ENCODE measurements at regions not wholly inside any gene's neighbourhood (a gene's known extent, or its start where the extent isn't known, plus 50 kb on each side); places are given as distances from the start of the nearest gene placed in this dataset.
A peak's percentile ranks its signal among the peaks of the same experiment; 100 is the strongest.

DNA sequence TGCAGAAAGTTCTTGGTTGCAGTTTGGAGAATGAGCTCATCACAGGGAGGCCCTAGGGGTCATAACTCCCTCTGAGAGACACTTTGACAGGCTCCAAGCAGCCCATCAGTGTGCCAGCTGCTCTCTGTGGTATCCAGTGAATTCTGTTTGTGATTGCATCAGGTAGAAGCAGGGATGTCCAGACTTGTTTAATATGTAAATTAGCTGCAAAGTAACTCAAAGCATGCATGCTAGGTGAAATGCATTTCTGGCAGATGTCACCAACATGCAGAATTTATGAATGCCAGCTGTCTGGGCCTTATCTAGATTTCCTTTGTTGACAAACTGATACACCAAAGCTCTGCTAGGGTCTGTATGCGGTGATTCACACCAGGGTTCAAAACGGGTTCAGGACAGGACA is 123.6 kb upstream of the MTNR1B start:
- no peak overlapping the region for H3K4me3 ChIP-seq (ENCODE audit: control insufficient read depth in 2 of 3, extremely low read depth in 1 of 3, insufficient read depth in 2 of 3, low read depth in 1 of 3, low read length in 3 of 3)
- H3K4me1 ChIP-seq (ENCODE audit: control insufficient read depth, extremely low read depth, insufficient read depth, low read length): peaks cover 39% of the 10 kb centered on the region
- H3K4me2 ChIP-seq (ENCODE audit: control insufficient read depth, extremely low read depth, insufficient read depth, low read depth, low read length): no peak overlapping the region
- H3K9me3 ChIP-seq (ENCODE audit: control insufficient read depth, low read depth, low read length): no peaks in the 10 kb centered on the region
- no peaks in the 10 kb centered on the region for H4K20me1 ChIP-seq (ENCODE audit: control insufficient read depth, extremely low read depth, insufficient read depth, low read length)
- peaks cover 2% of the 10 kb centered on the region for H3K9me1 ChIP-seq (ENCODE audit: control insufficient read depth, extremely low read depth, insufficient read depth, low read length)
- no peaks in the 10 kb centered on the region for H3K79me2 ChIP-seq (ENCODE audit: control insufficient read depth, insufficient read depth, low read length)
- H2AFZ ChIP-seq (ENCODE audit: control insufficient read depth, low read length): no peak overlapping the region
- no peak overlapping the region for H3K27ac ChIP-seq (ENCODE audit: control insufficient read depth, insufficient read depth, low read length)
- no peaks in the 10 kb centered on the region for H3K36me3 ChIP-seq (ENCODE audit: control insufficient read depth in 2 of 2, extremely low read depth in 1 of 2, insufficient read depth in 2 of 2, low read length in 2 of 2)
- H3K9ac ChIP-seq (ENCODE audit: control insufficient read depth, extremely low read depth, insufficient read depth, low read length): no peak overlapping the region
- TF ChIP-seq CTCF (optimal IDR thresholded peaks at IDR 0.05 in 1 of 3, IDR thresholded peaks at IDR 0.05 in 1 of 3, conservative IDR thresholded peaks at IDR 0.05 in 1 of 3; ENCODE audit: extremely low read depth in 1 of 3, insufficient read depth in 2 of 3, low read length in 3 of 3) (no peak), EZH2 (IDR thresholded peaks at IDR 0.05; ENCODE audit: low read length) (no peak)
- no peaks in the 10 kb centered on the region for H3K27me3 ChIP-seq (ENCODE audit: control insufficient read depth, extremely low read depth, insufficient read depth, low read length)
- dilution Hi-C loops (cut with MboI; ENCODE audit: extremely low pct_ligation_motif_present, low sequenced_read_pairs): no loop called here
- FAIRE-seq (peak; percentile 83), DNase-seq (ENCODE audit: low read depth, low spot score) (no peak)

DNA sequence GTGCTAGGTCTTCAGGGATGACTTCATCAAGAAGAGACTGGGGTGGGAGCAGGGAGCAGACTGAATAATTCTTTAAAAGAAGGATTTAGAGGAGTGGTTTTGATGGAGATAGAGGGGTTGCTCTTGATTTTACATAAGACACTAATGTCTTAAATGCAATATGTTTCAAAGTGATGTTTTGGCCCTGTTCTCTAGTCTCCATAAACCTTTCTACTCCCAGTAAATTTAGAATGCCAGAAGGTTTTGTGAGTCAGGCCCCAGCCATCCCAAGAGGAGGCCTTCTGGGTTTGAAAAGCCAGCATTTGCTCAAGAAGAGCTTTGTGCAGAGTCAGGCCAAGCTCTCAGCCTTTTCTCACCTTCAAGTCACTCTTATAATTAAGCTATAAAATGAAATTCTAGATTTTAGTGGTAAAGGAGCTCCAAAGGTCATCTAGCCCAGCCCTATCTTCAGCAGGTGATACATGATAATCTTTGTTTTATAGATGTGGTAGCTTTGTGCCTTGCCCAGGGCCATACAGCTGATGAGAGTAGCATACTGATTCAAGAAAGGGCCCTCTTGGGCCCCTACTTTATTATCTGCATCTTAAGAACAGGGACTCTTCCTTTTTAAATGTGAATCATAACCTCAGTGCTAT is 122.8 kb upstream of the MTNR1B start:
- Histone ChIP-seq H3K9ac (ENCODE audit: control insufficient read depth, extremely low read depth, insufficient read depth, low read length) (no peak overlapping the region), H3K27ac (ENCODE audit: control insufficient read depth, insufficient read depth, low read length) (no peak overlapping the region), H3K4me3 (ENCODE audit: control insufficient read depth in 2 of 3, extremely low read depth in 1 of 3, insufficient read depth in 2 of 3, low read depth in 1 of 3, low read length in 3 of 3) (no peak overlapping the region), H3K36me3 (ENCODE audit: control insufficient read depth in 2 of 2, extremely low read depth in 1 of 2, insufficient read depth in 2 of 2, low read length in 2 of 2) (no peaks in the 10 kb centered on the region), H3K9me1 (ENCODE audit: control insufficient read depth, extremely low read depth, insufficient read depth, low read length) (peaks cover 2% of the 10 kb centered on the region), H4K20me1 (ENCODE audit: control insufficient read depth, extremely low read depth, insufficient read depth, low read length) (no peaks in the 10 kb centered on the region), H3K4me2 (ENCODE audit: control insufficient read depth, extremely low read depth, insufficient read depth, low read depth, low read length) (no peak overlapping the region), H2AFZ (ENCODE audit: control insufficient read depth, low read length) (no peak overlapping the region), H3K9me3 (ENCODE audit: control insufficient read depth, low read depth, low read length) (no peaks in the 10 kb centered on the region), H3K27me3 (ENCODE audit: control insufficient read depth, extremely low read depth, insufficient read depth, low read length) (no peaks in the 10 kb centered on the region), H3K4me1 (ENCODE audit: control insufficient read depth, extremely low read depth, insufficient read depth, low read length) (peaks cover 38% of the 10 kb centered on the region), H3K79me2 (ENCODE audit: control insufficient read depth, insufficient read depth, low read length) (no peaks in the 10 kb centered on the region)
- dilution Hi-C loops (cut with MboI; ENCODE audit: extremely low pct_ligation_motif_present, low sequenced_read_pairs): no loop called here
- DNase-seq (ENCODE audit: low read depth, low spot score) (no peak), FAIRE-seq (no peak)
- TF ChIP-seq CTCF (optimal IDR thresholded peaks at IDR 0.05 in 1 of 3, IDR thresholded peaks at IDR 0.05 in 1 of 3, conservative IDR thresholded peaks at IDR 0.05 in 1 of 3; ENCODE audit: extremely low read depth in 1 of 3, insufficient read depth in 2 of 3, low read length in 3 of 3) (no peak), EZH2 (IDR thresholded peaks at IDR 0.05; ENCODE audit: low read length) (no peak)

Data from keratinocyte (primary cell).